ENCODE measurements at regions not wholly inside any gene's neighbourhood (a gene's known extent, or its start where the extent isn't known, plus 50 kb on each side); places are given as distances from the start of the nearest gene placed in this dataset.

DNA sequence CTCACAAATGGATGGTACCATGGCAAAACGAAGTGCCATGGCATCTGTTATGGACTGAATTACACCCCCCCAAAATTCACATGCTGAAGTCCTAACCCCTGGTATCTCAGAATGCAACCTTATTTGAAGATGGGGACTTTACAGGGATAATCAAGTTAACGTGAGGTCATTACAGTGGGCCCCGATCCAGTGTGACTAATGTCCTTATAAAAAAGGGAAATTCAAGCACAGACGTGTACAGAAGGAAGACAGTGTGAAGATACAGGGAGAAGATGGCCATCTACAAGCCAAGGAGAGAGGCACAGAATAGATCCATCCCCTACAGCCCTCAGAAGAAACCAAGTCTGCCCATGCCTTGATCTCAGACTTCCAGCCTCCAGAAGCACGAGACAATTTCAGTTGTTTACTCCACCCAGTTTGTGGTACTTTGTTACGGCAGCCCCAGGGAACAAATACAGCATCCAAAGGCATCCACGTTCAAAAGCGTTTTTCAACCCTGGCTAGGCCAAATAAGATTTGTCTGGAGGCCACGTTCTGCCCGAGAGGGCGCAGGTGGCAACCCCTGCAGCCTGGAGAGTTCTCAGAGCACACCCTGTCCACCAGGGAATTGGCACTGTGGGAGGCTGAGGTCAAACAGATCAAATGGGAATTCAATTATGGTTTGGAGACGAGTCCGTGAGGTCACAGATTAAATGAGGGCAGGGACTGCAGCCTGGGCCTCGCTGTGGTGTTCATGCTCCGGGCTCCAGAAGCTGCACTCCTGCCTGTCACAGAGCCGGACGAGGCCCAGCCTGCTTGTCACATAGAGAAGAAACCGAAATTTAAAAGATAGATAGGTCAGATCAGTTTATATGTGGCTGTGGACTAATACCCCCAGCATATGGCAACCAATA is 494.8 kb downstream of the SHQ1 start:
- TF ChIP-seq, protein P1, sequence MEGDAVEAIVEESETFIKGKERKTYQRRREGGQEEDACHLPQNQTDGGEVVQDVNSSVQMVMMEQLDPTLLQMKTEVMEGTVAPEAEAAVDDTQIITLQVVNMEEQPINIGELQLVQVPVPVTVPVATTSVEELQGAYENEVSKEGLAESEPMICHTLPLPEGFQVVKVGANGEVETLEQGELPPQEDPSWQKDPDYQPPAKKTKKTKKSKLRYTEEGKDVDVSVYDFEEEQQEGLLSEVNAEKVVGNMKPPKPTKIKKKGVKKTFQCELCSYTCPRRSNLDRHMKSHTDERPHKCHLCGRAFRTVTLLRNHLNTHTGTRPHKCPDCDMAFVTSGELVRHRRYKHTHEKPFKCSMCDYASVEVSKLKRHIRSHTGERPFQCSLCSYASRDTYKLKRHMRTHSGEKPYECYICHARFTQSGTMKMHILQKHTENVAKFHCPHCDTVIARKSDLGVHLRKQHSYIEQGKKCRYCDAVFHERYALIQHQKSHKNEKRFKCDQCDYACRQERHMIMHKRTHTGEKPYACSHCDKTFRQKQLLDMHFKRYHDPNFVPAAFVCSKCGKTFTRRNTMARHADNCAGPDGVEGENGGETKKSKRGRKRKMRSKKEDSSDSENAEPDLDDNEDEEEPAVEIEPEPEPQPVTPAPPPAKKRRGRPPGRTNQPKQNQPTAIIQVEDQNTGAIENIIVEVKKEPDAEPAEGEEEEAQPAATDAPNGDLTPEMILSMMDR (IDR thresholded peaks at IDR 0.05; ENCODE audit: extremely low read depth in 1 of 2, insufficient read depth in 1 of 2, low read depth in 1 of 2, low read length in 2 of 2), result no peak
- no peak for TF ChIP-seq EZH2 (IDR thresholded peaks at IDR 0.05; ENCODE audit: borderline replicate concordance, low read depth, low read length, severe bottlenecking)
- TF ChIP-seq MYC (IDR thresholded peaks at IDR 0.05; ENCODE audit: low read depth, low read length), result no peak
- no peak for TF ChIP-seq POLR2A (IDR thresholded peaks at IDR 0.05; ENCODE audit: low read depth, low read length)
- TF ChIP-seq POLR2AphosphoS5 (IDR thresholded peaks at IDR 0.05; ENCODE audit: insufficient read depth, low read depth, low read length), result no peak
- TF ChIP-seq, protein P2, sequence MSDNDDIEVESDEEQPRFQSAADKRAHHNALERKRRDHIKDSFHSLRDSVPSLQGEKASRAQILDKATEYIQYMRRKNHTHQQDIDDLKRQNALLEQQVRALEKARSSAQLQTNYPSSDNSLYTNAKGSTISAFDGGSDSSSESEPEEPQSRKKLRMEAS (IDR thresholded peaks at IDR 0.05; ENCODE audit: insufficient read depth, insufficient read length), result no peak
- TF ChIP-seq FOS (IDR thresholded peaks at IDR 0.05; ENCODE audit: borderline replicate concordance, insufficient read depth, low read length), result no peak

Measured in endothelial cell of umbilical vein (primary cell).